ENCODE measurements at regions not wholly inside any gene's neighbourhood (a gene's known extent, or its start where the extent isn't known, plus 50 kb on each side); places are given as distances from the start of the nearest gene placed in this dataset.

- H2AFZ ChIP-seq (ENCODE audit: low read depth, low read length): no peak overlapping the region
These were observed 239.3 kb upstream of the GRIN3A start for GRCh38 chr9:101977614-101978210.

GRCh38 chr9:101970609-101971008 is 232.2 kb upstream of the GRIN3A start:
- Histone ChIP-seq H3K27ac (ENCODE audit: low read length) (no peak overlapping the region), H2AFZ (ENCODE audit: low read depth, low read length) (no peak overlapping the region), H3K27me3 (ENCODE audit: insufficient read depth, low read depth, low read length) (no peaks in the 10 kb centered on the region), H4K20me1 (ENCODE audit: insufficient read depth) (no peaks in the 10 kb centered on the region), H3K79me2 (replicated peaks; ENCODE audit: insufficient read depth, low read length) (no peaks in the 10 kb centered on the region), H3K9ac (ENCODE audit: low read length) (no peak overlapping the region), H3K4me2 (ENCODE audit: low read length) (no peak overlapping the region), H3K4me3 (ENCODE audit: low read length) (no peak overlapping the region), H3K9me3 (ENCODE audit: low read length) (no peaks in the 10 kb centered on the region), H3K9me2 (ENCODE audit: insufficient read depth, low read length) (no peaks in the 10 kb centered on the region), H3K36me3 (ENCODE audit: insufficient read depth, low read length) (no peaks in the 10 kb centered on the region), H3F3A (ENCODE audit: insufficient read depth, low read length, poor library complexity, severe bottlenecking) (no peaks in the 10 kb centered on the region)
- TF ChIP-seq CTCF (IDR thresholded peaks at IDR 0.05; ENCODE audit: poor library complexity, severe bottlenecking): no peak
- TF ChIP-seq REST (IDR thresholded peaks at IDR 0.05; ENCODE audit: borderline replicate concordance): no peak
- TF ChIP-seq EP300 (conservative IDR thresholded peaks at IDR 0.05; ENCODE audit: poor library complexity, severe bottlenecking): no peak
- no peak for TF ChIP-seq TAF1 (IDR thresholded peaks at IDR 0.05; ENCODE audit: low read depth)
- no peak for TF ChIP-seq POLR2AphosphoS5 (IDR thresholded peaks at IDR 0.05)

More at GRCh38 chr9:101977614-101978210, 239.3 kb upstream of the GRIN3A start:
- no peaks in the 10 kb centered on the region for H3K9me3 ChIP-seq (ENCODE audit: low read length)
- H3K4me2 ChIP-seq (ENCODE audit: low read length): no peak overlapping the region
- peak; percentile 65 for TF ChIP-seq CTCF (IDR thresholded peaks at IDR 0.05; ENCODE audit: poor library complexity, severe bottlenecking)
- no peak for TF ChIP-seq POLR2AphosphoS5 (IDR thresholded peaks at IDR 0.05)
- TF ChIP-seq TAF1 (IDR thresholded peaks at IDR 0.05; ENCODE audit: low read depth): no peak
- peak; percentile 76 for TF ChIP-seq RAD21 (conservative IDR thresholded peaks at IDR 0.05)
- TF ChIP-seq REST (IDR thresholded peaks at IDR 0.05; ENCODE audit: borderline replicate concordance): no peak
- TF ChIP-seq SMC3 (conservative IDR thresholded peaks at IDR 0.05; ENCODE audit: poor library complexity): peak; percentile 71
- H4K20me1 ChIP-seq (ENCODE audit: insufficient read depth): no peaks in the 10 kb centered on the region
- H3K9me2 ChIP-seq (ENCODE audit: insufficient read depth, low read length): no peaks in the 10 kb centered on the region
- H3K79me2 ChIP-seq (replicated peaks; ENCODE audit: insufficient read depth, low read length): no peaks in the 10 kb centered on the region
- no peak overlapping the region for H3K9ac ChIP-seq (ENCODE audit: low read length)
- no peaks in the 10 kb centered on the region for H3K36me3 ChIP-seq (ENCODE audit: insufficient read depth, low read length)
- no peak overlapping the region for H3K4me3 ChIP-seq (ENCODE audit: low read length)
- H3F3A ChIP-seq (ENCODE audit: insufficient read depth, low read length, poor library complexity, severe bottlenecking): no peaks in the 10 kb centered on the region
- H3K27me3 ChIP-seq (ENCODE audit: insufficient read depth, low read depth, low read length): no peaks in the 10 kb centered on the region
- no peak overlapping the region for H3K27ac ChIP-seq (ENCODE audit: low read length)

All from neural cell (in vitro differentiated cells).